Neural progenitor cell (in vitro differentiated cells): ENCODE measurements at regions not wholly inside any gene's neighbourhood (a gene's known extent, or its start where the extent isn't known, plus 50 kb on each side); places are given as distances from the start of the nearest gene placed in this dataset.

ENCODE experiments used
- CTCF ChIP-seq: fragments of 200-600 bp; sonication (generic); IDR thresholded peaks from 2 replicates; pipeline ENCODE4 v1.5.1; 2017; ENCODE audit warnings: antibody characterized with exemption, mild to moderate bottlenecking
- EZH2 ChIP-seq: fragments of 200-600 bp; sonication (generic); IDR thresholded peaks from 2 replicates; pipeline ENCODE4 v1.6.1; 2017; ENCODE audit warnings: antibody characterized with exemption, mild to moderate bottlenecking, moderate library complexity
- EZH2phosphoT487 ChIP-seq: fragments of 200-600 bp; sonication (generic); IDR thresholded peaks from 2 replicates; pipeline ENCODE4 v1.6.1; 2017; ENCODE audit warnings: antibody characterized with exemption

GRCh38 chr1:116292929-116293725 lies 79.9 kb upstream of the ATP1A1 start:
- TF ChIP-seq CTCF = no peak
- TF ChIP-seq EZH2 = no peak
- no peak for TF ChIP-seq EZH2phosphoT487
